Stimulated activated CD4-positive, alpha-beta T cell treated with anti-CD3 and anti-CD28 coated beads, Interleukin-4, amount 100 ng/mL, for 4 hours (primary cell): ENCODE measurements at regions not wholly inside any gene's neighbourhood (a gene's known extent, or its start where the extent isn't known, plus 50 kb on each side); places are given as distances from the start of the nearest gene placed in this dataset.

Experiments
- DNase-seq, 2 experiments: peaks; one replicate each; pipeline ENCODE4 v3.0.0-alpha.2; 2020

- no peak for DNase-seq
These were observed 310.0 kb downstream of the SEC14L1 start for GRCh38 chr17:77450742-77451244.

- peak; percentile 63 to 67 for DNase-seq
These were observed 310.6 kb downstream of the SEC14L1 start for GRCh38 chr17:77451245-77451893.

- DNase-seq: no peak
These were observed 311.4 kb downstream of the SEC14L1 start for GRCh38 chr17:77451894-77452852.

GRCh38 chr17:77453613-77454241 is 313.0 kb downstream of the SEC14L1 start:
- DNase-seq: no peak

GRCh38 chr17:77454242-77455095 is 313.7 kb downstream of the SEC14L1 start:
- DNase-seq: no peak

- DNase-seq: no peak
These were observed 314.5 kb downstream of the SEC14L1 start for GRCh38 chr17:77455111-77455890.

GRCh38 chr17:77455891-77456260 is 315.1 kb downstream of the SEC14L1 start:
- no peak for DNase-seq

GRCh38 chr17:77456271-77456950 is 315.6 kb downstream of the SEC14L1 start:
- DNase-seq: no peak

GRCh38 chr17:77456951-77457548 is 316.3 kb downstream of the SEC14L1 start:
- DNase-seq: no peak

- no peak for DNase-seq
These were observed 316.9 kb downstream of the SEC14L1 start for GRCh38 chr17:77457572-77458201.

- DNase-seq: no peak
These were observed 317.6 kb downstream of the SEC14L1 start for GRCh38 chr17:77458202-77459017.

GRCh38 chr17:77459018-77459755 is 318.4 kb downstream of the SEC14L1 start:
- DNase-seq: peak in 1 of 2 experiments; percentile 23

- no peak for DNase-seq
These were observed 319.8 kb downstream of the SEC14L1 start for GRCh38 chr17:77460514-77461046.

- no peak for DNase-seq
These were observed 320.7 kb downstream of the SEC14L1 start for GRCh38 chr17:77461277-77462057.

- no peak for DNase-seq
These were observed 321.3 kb downstream of the SEC14L1 start for GRCh38 chr17:77462090-77462489.

GRCh38 chr17:77462553-77463497 is 322.1 kb downstream of the SEC14L1 start:
- no peak for DNase-seq
